ENCODE measurements at regions not wholly inside any gene's neighbourhood (a gene's known extent, or its start where the extent isn't known, plus 50 kb on each side); places are given as distances from the start of the nearest gene placed in this dataset.

- TF ChIP-seq EZH2phosphoT487 (IDR thresholded peaks at IDR 0.05; ENCODE audit: borderline replicate concordance, low read depth, low read length) (no peak), CTCF (conservative IDR thresholded peaks at IDR 0.05; ENCODE audit: low read length) (no peak)
Measured at GRCh38 chr12:65660096-65660495, 164.2 kb upstream of the HMGA2 start.

Data from OCI-LY7 (cell line).